ENCODE measurements at regions not wholly inside any gene's neighbourhood (a gene's known extent, or its start where the extent isn't known, plus 50 kb on each side); places are given as distances from the start of the nearest gene placed in this dataset.

GRCh38 chr7:136063326-136063666 lies 86.1 kb upstream of the MTPN start:
- TF ChIP-seq CTCF (IDR thresholded peaks at IDR 0.05), result no peak
- no peak for TF ChIP-seq POLR2A (IDR thresholded peaks at IDR 0.05)

All from esophagus squamous epithelium (tissue), 4 donors.